ENCODE measurements at regions not wholly inside any gene's neighbourhood (a gene's known extent, or its start where the extent isn't known, plus 50 kb on each side); places are given as distances from the start of the nearest gene placed in this dataset.
"Not testable (repeated sequence)": the region's sequence is repeated elsewhere in the genome, so short reads cannot be mapped to it uniquely, and the experiment has no call there.

DNA sequence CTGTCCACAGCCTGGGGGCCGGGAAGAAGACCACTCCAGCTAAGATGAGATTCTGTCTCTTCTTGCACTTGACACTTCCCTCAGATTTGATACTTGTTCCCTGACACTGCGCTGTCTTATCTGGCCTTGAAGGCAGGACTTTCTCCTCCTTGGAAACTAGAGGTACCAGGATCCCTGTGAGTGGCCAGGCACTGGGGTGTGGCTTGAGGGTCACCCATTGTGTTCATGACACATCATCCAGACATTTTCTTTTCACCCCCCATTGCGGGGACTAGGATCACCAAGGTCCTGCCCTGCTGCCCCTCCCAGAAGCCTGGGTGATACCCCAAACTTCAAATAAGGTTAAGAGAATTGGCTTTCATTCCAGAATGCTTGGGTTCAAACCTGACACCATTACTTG lies 103.3 kb downstream of the NDFIP1 start:
- DNase-seq (no peak), ATAC-seq (no peak)
- TF ChIP-seq, protein P1, sequence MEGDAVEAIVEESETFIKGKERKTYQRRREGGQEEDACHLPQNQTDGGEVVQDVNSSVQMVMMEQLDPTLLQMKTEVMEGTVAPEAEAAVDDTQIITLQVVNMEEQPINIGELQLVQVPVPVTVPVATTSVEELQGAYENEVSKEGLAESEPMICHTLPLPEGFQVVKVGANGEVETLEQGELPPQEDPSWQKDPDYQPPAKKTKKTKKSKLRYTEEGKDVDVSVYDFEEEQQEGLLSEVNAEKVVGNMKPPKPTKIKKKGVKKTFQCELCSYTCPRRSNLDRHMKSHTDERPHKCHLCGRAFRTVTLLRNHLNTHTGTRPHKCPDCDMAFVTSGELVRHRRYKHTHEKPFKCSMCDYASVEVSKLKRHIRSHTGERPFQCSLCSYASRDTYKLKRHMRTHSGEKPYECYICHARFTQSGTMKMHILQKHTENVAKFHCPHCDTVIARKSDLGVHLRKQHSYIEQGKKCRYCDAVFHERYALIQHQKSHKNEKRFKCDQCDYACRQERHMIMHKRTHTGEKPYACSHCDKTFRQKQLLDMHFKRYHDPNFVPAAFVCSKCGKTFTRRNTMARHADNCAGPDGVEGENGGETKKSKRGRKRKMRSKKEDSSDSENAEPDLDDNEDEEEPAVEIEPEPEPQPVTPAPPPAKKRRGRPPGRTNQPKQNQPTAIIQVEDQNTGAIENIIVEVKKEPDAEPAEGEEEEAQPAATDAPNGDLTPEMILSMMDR (IDR thresholded peaks at IDR 0.05) = no peak
- Histone ChIP-seq H3K36me3 (no peaks in the 10 kb centered on the region), H3K27me3 (no peaks in the 10 kb centered on the region), H3K4me1 (peaks cover 7 to 11% of the 10 kb centered on the region in 2 donors), H3K27ac (no peak overlapping the region), H3K4me3 (no peak overlapping the region), H3K9me3 (no peaks in the 10 kb centered on the region)
- intact Hi-C loops (cut with DNase I) = no loop called here

DNA sequence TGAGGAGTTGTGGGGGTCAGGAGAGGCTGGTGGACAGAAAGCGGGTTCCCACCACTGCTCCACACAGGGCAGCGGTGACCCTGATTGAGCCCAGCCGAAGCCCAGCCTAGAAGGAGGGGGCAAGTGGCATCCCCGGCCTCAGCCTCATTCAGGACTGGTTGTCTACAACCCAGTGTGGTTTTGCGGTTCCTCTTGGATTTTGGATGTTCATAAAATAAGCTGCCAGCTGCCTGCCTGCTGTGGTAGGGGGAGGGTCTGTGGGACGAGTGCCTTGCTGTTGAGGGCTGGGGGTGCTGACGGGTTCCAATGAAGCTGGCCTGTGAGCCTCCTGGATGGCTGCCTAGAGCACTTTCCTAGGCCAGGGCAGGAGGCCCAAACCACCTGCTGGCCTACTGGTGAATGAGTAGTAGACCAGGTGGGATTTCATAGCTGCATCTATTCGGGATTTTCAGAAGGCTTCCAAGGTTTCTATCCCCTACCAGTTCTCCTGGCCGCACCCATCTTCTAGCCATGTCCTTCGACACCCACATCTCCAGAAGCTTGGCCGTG lies 102.4 kb downstream of the NDFIP1 start:
- ATAC-seq (no peak), DNase-seq (no peak)
- no peaks in the 10 kb centered on the region for H3K36me3 ChIP-seq
- H3K4me1 ChIP-seq = peaks cover 0 to 6% of the 10 kb centered on the region in 2 donors
- intact Hi-C loops (cut with DNase I) = no loop called here
- H3K9me3 ChIP-seq = no peaks in the 10 kb centered on the region
- no peak overlapping the region for H3K27ac ChIP-seq
- no peaks in the 10 kb centered on the region for H3K27me3 ChIP-seq
- no peak overlapping the region for H3K4me3 ChIP-seq
- TF ChIP-seq, protein P1 (IDR thresholded peaks at IDR 0.05) = no peak

DNA sequence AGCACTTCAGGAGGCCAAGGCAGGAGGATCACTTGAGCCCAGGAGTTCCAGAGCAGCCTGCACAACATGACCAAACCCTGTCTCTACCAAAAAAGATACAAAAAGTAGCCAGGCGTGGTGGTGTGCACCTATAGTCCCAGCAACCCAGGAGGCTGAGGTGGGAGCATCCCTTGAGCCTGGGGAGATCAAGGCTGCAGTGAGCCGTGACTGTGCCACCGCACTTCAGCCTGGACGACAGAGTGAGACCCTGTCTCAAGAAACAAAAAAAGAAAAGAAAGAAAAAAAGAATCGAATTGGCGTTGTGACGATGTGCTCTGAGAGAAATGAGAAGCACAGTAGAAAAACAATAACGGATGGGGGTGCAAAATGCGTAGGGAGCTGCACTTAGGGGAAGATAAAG lies 101.4 kb downstream of the NDFIP1 start:
- Histone ChIP-seq H3K27me3 (no peaks in the 10 kb centered on the region), H3K9me3 (no peaks in the 10 kb centered on the region), H3K27ac (no peak overlapping the region), H3K4me1 (no peaks in the 10 kb centered on the region), H3K36me3 (no peaks in the 10 kb centered on the region), H3K4me3 (no peak overlapping the region)
- intact Hi-C loops (cut with DNase I) = no loop called here
- TF ChIP-seq, protein P1 (IDR thresholded peaks at IDR 0.05) = no peak
- ATAC-seq (no peak), DNase-seq (no peak)

DNA sequence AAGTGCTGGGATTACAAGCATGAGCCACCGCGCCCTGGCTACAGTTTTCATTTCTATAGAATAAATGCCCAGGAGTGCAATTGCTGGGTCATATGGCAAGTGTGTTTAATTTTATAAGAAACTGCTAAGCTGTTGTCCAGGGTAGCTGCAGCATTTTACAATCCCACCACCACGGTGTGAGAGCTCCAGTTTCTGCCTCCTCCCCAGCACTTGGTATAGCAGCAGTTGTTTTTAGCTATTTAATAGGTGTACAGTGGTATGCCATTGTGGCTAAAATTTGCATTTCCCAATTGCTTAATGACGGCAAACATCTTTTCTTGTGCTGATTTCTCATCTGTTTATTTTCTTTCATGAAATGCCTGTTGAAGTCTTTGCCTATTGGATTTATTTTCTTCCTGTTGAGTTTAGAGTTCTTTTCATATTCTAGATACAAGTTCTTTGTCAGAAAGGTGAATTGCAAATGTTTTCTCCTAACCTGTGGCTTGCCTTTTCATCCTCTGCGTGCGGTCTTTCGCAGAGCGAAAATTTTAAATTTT lies 100.3 kb downstream of the NDFIP1 start:
- no peak for ATAC-seq
- DNase-seq = no peak
- Histone ChIP-seq H3K9me3 (no peaks in the 10 kb centered on the region), H3K4me1 (no peaks in the 10 kb centered on the region), H3K4me3 (no peak overlapping the region), H3K36me3 (no peaks in the 10 kb centered on the region), H3K27me3 (no peaks in the 10 kb centered on the region), H3K27ac (no peak overlapping the region)
- TF ChIP-seq, protein P1 (IDR thresholded peaks at IDR 0.05) = no peak
- intact Hi-C loops (cut with DNase I) = no loop called here

DNA sequence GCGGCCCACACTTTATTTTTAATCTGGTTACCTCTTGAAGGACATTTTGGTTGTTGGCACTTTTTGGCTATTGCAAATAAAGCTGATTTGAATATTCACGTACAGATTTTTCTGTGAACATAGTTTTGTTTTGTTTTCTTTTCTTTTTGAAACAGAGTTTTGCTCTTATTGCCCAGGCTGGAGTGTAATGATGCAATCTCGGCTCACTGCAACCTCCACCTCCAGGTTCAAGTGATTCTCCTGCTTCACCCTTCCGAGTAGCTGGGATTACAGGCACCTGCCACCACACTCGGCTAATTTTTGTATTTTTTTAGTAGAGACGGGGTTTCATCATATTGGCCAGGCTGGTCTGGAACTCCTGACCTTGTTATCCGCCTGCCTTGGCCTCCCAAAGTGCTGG lies 99.7 kb downstream of the NDFIP1 start:
- ATAC-seq; H3K9me3 ChIP-seq; H3K4me3 ChIP-seq; H3K27me3 ChIP-seq; H3K36me3 ChIP-seq; H3K27ac ChIP-seq; intact Hi-C loops (cut with DNase I); DNase-seq; H3K4me1 ChIP-seq: not testable (repeated sequence)

DNA sequence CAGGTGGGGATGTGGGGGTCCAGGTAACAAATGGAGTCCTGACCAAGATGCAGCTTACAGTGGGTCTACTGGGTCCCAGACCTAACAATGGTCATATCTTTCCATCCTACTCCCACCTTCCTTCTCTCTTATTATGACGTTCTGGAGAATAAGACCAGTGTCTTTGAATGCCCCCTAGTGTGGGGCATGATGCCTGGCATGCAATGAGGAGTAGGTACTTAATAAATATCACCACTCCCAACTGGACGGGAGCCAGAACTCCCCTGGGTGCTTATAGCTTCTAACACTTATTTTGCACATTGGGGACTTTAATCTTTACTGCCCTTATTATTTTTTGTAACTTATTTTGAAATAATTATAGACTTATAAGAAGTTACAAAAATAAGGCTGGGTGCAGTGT lies 98.2 kb downstream of the NDFIP1 start:
- H3K27ac ChIP-seq = no peak overlapping the region
- TF ChIP-seq, protein P1 (IDR thresholded peaks at IDR 0.05) = no peak
- no peak for ATAC-seq
- intact Hi-C loops (cut with DNase I) = no loop called here
- no peaks in the 10 kb centered on the region for H3K36me3 ChIP-seq
- H3K9me3 ChIP-seq = no peaks in the 10 kb centered on the region
- no peaks in the 10 kb centered on the region for H3K4me1 ChIP-seq
- DNase-seq = no peak
- H3K4me3 ChIP-seq = no peak overlapping the region
- no peaks in the 10 kb centered on the region for H3K27me3 ChIP-seq

Measured in left lung (tissue), 4 donors.